ENCODE measurements at regions not wholly inside any gene's neighbourhood (a gene's known extent, or its start where the extent isn't known, plus 50 kb on each side); places are given as distances from the start of the nearest gene placed in this dataset.

GRCh38 chr14:28678887-28679286, 87.7 kb upstream of the FOXG1 start:
- Histone ChIP-seq H3K9ac (ENCODE audit: control insufficient read depth, extremely low read depth, insufficient read depth, low read length) (no peak overlapping the region), H3K9me1 (ENCODE audit: control insufficient read depth, extremely low read depth, insufficient read depth, low read length) (no peaks in the 10 kb centered on the region), H3K27ac (ENCODE audit: control insufficient read depth, insufficient read depth, low read length) (no peak overlapping the region), H2AFZ (ENCODE audit: control insufficient read depth, low read length) (no peak overlapping the region), H3K36me3 (ENCODE audit: control insufficient read depth in 2 of 2, extremely low read depth in 1 of 2, insufficient read depth in 2 of 2, low read length in 2 of 2) (no peaks in the 10 kb centered on the region), H3K9me3 (ENCODE audit: control insufficient read depth, low read depth, low read length) (peaks cover 2% of the 10 kb centered on the region), H3K4me1 (ENCODE audit: control insufficient read depth, extremely low read depth, insufficient read depth, low read length) (peaks cover 18% of the 10 kb centered on the region), H3K79me2 (ENCODE audit: control insufficient read depth, insufficient read depth, low read length) (no peaks in the 10 kb centered on the region), H3K27me3 (ENCODE audit: control insufficient read depth, extremely low read depth, insufficient read depth, low read length) (no peaks in the 10 kb centered on the region), H3K4me3 (ENCODE audit: control insufficient read depth in 2 of 3, extremely low read depth in 1 of 3, insufficient read depth in 2 of 3, low read depth in 1 of 3, low read length in 3 of 3) (no peak overlapping the region), H3K4me2 (ENCODE audit: control insufficient read depth, extremely low read depth, insufficient read depth, low read depth, low read length) (no peak overlapping the region), H4K20me1 (ENCODE audit: control insufficient read depth, extremely low read depth, insufficient read depth, low read length) (no peaks in the 10 kb centered on the region)
- dilution Hi-C loops (cut with MboI; ENCODE audit: extremely low pct_ligation_motif_present, low sequenced_read_pairs): no loop called here
- DNase-seq (ENCODE audit: low read depth, low spot score): no peak
- no peak for TF ChIP-seq EZH2 (IDR thresholded peaks at IDR 0.05; ENCODE audit: low read length)
- TF ChIP-seq, protein P1, sequence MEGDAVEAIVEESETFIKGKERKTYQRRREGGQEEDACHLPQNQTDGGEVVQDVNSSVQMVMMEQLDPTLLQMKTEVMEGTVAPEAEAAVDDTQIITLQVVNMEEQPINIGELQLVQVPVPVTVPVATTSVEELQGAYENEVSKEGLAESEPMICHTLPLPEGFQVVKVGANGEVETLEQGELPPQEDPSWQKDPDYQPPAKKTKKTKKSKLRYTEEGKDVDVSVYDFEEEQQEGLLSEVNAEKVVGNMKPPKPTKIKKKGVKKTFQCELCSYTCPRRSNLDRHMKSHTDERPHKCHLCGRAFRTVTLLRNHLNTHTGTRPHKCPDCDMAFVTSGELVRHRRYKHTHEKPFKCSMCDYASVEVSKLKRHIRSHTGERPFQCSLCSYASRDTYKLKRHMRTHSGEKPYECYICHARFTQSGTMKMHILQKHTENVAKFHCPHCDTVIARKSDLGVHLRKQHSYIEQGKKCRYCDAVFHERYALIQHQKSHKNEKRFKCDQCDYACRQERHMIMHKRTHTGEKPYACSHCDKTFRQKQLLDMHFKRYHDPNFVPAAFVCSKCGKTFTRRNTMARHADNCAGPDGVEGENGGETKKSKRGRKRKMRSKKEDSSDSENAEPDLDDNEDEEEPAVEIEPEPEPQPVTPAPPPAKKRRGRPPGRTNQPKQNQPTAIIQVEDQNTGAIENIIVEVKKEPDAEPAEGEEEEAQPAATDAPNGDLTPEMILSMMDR (optimal IDR thresholded peaks at IDR 0.05 in 1 of 3, IDR thresholded peaks at IDR 0.05 in 1 of 3, conservative IDR thresholded peaks at IDR 0.05 in 1 of 3; ENCODE audit: extremely low read depth in 1 of 3, insufficient read depth in 2 of 3, low read length in 3 of 3): no peak
- no peak for FAIRE-seq

- H3K4me3 ChIP-seq (ENCODE audit: control insufficient read depth in 2 of 3, extremely low read depth in 1 of 3, insufficient read depth in 2 of 3, low read depth in 1 of 3, low read length in 3 of 3): no peak overlapping the region
- H3K4me1 ChIP-seq (ENCODE audit: control insufficient read depth, extremely low read depth, insufficient read depth, low read length): peaks cover 9% of the 10 kb centered on the region
- no peak for TF ChIP-seq EZH2 (IDR thresholded peaks at IDR 0.05; ENCODE audit: low read length)
- TF ChIP-seq, protein P1 (optimal IDR thresholded peaks at IDR 0.05 in 1 of 3, IDR thresholded peaks at IDR 0.05 in 1 of 3, conservative IDR thresholded peaks at IDR 0.05 in 1 of 3; ENCODE audit: extremely low read depth in 1 of 3, insufficient read depth in 2 of 3, low read length in 3 of 3): peak; percentile 18 to 53 (median 41)
- no peak for DNase-seq (ENCODE audit: low read depth, low spot score)
- no peaks in the 10 kb centered on the region for H3K36me3 ChIP-seq (ENCODE audit: control insufficient read depth in 2 of 2, extremely low read depth in 1 of 2, insufficient read depth in 2 of 2, low read length in 2 of 2)
- H3K9me3 ChIP-seq (ENCODE audit: control insufficient read depth, low read depth, low read length): peaks cover 3% of the 10 kb centered on the region
- dilution Hi-C loops (cut with MboI; ENCODE audit: extremely low pct_ligation_motif_present, low sequenced_read_pairs): no loop called here
- H3K27me3 ChIP-seq (ENCODE audit: control insufficient read depth, extremely low read depth, insufficient read depth, low read length): no peaks in the 10 kb centered on the region
- H2AFZ ChIP-seq (ENCODE audit: control insufficient read depth, low read length): no peak overlapping the region
- no peaks in the 10 kb centered on the region for H3K79me2 ChIP-seq (ENCODE audit: control insufficient read depth, insufficient read depth, low read length)
- H3K9me1 ChIP-seq (ENCODE audit: control insufficient read depth, extremely low read depth, insufficient read depth, low read length): no peaks in the 10 kb centered on the region
- no peak for FAIRE-seq
- no peaks in the 10 kb centered on the region for H4K20me1 ChIP-seq (ENCODE audit: control insufficient read depth, extremely low read depth, insufficient read depth, low read length)
- no peak overlapping the region for H3K9ac ChIP-seq (ENCODE audit: control insufficient read depth, extremely low read depth, insufficient read depth, low read length)
- no peak overlapping the region for H3K4me2 ChIP-seq (ENCODE audit: control insufficient read depth, extremely low read depth, insufficient read depth, low read depth, low read length)
- H3K27ac ChIP-seq (ENCODE audit: control insufficient read depth, insufficient read depth, low read length): no peak overlapping the region
Measured at GRCh38 chr14:28681681-28682080, 84.9 kb upstream of the FOXG1 start.

Measured in keratinocyte (primary cell).